HG02943 (cell line): ENCODE measurements at regions not wholly inside any gene's neighbourhood (a gene's known extent, or its start where the extent isn't known, plus 50 kb on each side); places are given as distances from the start of the nearest gene placed in this dataset.
A peak's percentile ranks its signal among the peaks of the same experiment; 100 is the strongest.
"Not testable (repeated sequence)": the region's sequence is repeated elsewhere in the genome, so short reads cannot be mapped to it uniquely, and the experiment has no call there.

Experiments
- ATAC-seq: cut with Tn5 transposase; IDR thresholded peaks from one replicate; pipeline ENCODE4 v1.9.1; 2021; ENCODE audit warnings: mild to moderate bottlenecking, low read depth, moderate library complexity; ENCODE audit not compliant: unreplicated experiment

DNA sequence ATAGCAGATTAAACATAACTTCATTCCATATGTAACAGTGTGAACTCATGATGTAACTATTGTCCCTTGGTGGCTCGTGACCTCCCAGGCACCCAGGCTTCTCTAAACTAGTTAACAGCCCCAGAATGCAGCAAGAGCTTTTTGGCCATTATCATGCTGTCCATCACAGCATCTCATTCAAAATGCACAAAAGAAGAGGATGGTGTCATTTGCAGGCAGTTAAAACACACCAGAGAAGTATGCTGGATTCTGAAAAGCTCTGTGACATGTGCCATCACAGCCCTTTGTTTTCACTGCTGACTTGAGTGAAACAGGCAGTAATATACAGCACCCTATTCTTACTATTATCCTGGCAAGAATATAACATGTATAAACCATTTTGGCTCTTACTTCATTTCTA, 117.6 kb upstream of the CHMP2B start:
- no peak for ATAC-seq

DNA sequence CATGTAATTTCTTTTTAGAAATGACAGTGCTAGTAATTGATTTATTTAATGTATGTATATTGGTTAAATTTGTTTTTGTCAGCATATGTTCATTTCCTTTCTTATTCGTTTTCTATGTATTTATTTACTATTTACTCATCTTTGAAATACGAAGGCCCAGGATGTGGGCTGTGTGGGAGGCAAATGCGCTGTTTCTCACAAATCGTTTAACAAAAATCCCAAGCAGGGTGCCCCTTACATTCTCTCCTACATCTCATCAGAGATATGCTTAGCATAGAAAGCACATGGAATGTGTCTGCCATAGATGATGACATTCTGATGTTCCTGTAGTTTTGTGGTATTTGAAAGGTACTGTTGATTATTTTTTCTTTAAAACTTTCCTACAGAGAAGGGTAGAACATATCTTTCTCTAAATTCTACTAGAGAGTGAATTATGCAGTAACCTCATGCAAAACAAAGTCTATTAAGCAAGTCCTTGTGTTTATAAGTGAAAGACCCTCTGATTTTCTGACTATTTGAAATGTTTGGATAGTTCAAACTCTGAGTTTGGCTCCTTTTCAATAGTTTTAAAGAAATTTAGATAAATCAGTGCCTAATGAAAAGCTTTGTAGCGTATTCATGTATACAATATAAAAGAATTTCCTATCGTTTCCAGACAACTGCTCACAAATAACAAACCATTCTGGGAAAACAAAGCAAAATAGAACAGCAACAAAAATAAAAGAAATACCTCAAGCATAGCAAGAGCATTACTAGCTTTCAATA, 111.1 kb upstream of the VGLL3 start:
- ATAC-seq, result no peak

DNA sequence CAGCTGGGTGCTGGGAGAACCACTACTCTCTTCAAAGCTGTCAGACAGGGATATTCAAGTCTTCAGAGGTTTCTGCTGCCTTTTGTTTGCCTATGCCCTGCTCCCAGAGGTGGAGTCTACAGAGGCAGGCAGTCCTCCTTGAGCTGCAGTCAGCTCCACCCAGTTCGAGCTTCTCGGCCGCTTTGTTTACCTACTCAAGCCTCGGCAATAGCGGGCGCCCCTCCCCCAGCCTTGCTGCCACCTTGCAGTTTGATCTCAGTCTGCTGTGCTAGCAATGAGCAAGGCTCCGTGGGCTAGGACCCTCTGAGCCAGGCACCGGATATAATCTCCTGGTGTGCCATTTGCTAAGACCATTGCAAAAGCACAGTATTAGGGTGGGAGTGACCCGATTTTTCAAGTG, 106.8 kb upstream of the VGLL3 start:
- not testable (repeated sequence) for ATAC-seq

DNA sequence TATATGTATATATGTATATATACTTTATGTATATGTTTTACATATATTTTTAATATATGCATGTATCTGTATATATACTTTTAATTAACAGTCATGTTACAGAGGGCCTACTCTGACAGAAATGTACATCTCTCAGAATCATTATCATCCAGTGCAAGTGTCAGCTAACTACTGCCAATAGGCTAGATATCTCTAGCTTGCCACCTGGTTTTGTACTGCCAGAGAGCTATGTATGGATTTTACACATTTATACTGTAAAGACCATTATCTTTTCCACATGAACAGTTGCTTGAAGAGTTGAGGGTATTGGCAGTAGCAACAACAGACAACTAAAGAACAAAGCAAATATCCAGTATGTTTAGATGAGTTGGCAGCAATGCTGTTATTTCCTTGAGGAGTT, 99.7 kb upstream of the VGLL3 start:
- ATAC-seq, result no peak

DNA sequence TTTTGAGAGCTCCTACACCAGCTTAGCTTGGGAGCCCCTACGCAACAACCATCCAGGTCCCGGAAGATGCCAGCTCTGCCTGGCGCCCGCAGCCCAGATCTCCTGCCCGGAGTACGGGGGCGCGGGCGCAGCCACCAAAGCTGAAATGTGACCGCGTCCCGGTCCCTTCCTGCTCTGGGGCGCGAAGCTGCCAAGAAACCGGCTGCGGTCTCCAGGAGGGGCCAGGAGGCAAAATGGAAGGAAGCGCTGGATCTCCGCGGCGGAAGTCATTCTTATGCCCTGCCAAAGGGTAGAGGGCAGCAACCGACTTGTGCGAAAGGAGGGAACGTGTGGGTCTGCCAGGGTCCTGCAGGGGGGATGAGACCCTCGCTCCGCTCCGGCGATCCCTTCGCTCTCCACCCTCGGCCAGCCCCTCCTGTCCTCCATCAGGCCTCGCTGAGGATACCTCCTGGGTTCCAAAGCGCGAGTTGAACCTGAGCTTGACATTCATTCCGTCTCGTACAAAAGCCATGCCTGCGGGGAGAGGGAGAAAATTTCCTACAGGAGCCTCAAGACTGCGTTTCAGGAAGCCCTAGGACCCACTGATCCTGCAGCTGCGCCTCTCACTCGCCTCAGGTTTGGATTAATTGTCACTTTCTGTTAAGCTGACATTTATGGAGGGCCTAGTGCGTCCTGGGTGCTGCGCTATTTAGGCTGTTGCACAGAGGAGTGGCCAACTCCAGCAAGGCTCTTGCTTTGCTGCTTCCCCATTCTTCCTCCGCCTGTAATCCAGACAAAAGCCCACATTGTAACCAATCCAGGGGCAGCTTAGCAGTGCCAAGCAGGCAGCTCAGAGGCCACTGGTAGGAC, 98.3 kb upstream of the VGLL3 start:
- peak; percentile 61 for ATAC-seq

DNA sequence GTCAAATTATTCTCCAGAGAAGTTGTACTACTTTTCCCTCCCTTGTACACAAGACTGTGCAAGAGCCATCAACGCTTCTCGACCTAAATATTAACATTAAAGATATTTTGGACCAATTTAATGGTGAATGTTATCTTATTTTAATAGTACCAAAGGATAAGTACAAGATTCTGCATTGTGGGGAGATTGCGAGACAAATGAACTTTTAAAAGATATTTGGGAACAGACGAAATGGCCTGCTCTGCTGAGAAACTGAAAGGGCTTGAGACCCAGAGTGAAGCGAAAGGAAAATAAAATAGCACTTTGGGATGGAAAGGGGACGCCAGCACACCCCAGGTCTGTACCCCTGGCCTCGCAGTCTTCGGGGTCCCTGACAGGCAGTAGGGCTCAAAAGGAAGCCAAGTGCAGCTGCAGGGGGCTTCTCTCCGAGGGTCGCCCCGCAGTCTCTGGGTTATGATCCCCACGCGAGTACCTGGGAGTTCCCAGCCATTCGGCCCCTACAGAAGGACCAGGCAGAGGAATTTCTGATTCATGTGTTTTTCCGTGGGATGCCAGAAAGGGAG, 97.6 kb upstream of the VGLL3 start:
- ATAC-seq, result peak; percentile 21

DNA sequence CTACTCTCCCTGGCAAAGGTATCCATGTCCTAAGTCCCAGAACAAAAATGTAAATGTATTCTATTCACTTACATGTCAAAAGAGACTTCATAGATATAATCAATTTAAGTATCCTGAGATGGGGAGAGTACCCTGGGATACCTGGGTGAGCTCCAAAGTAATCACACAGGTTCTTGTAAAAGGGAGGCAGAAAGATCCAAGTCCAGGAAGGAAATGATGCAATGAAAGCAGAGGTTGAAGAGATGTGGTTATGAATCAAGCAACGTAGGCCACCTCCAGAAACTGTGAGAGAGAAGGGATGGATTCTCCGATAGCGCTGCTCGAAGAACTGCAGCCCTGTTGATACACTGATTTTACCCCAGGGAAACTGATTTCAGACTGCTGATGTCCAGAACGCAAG, 93.9 kb upstream of the VGLL3 start:
- ATAC-seq, result no peak

DNA sequence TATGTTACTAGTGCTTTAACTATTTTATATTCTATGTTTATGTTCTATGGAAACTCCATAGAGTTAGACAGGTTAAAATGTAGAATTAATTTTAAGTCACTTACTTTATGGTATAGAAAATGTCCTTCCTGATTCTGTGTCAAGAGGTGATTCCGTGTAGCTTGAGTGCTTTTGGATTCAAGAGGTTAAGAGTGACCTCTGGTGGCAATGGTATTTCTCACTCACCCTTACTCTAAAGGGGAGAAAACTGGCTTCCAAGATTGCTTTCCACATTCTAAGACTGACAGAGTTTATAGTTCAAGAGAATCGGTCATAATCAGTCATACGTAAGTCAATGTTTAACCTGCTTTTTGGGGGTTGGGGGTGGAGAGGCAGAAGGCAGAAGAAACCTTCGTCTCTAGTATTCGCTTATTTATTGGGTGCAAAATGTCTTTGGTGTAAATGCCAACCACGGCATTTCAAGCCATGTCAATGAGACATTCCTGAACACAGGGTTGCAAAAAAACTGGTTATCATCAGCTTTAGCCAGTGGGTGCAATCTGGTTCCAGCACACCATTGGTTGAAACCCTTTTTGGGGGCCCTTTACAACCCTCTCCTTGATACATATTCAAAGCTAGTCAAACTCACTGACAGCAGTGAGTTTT, 92.0 kb upstream of the VGLL3 start:
- no peak for ATAC-seq

DNA sequence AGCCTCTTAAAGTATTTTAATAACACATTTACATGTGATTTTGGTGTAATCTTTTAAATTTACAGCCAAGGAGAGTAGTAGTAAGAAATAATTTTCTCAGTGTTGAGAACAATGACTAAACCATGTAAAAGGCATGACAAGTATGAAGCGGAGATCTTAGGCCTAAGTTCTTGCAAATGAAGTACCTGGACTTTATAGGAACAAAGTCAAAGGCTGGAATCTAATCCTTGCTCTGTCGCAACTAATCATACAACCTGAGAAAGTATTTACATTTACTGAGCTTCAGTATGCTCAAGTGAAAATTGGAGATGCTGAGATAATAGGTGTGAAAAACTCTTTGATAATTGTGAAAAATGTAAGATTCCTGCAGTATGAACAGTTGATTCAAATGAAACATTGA, 86.4 kb upstream of the VGLL3 start:
- ATAC-seq, result no peak

DNA sequence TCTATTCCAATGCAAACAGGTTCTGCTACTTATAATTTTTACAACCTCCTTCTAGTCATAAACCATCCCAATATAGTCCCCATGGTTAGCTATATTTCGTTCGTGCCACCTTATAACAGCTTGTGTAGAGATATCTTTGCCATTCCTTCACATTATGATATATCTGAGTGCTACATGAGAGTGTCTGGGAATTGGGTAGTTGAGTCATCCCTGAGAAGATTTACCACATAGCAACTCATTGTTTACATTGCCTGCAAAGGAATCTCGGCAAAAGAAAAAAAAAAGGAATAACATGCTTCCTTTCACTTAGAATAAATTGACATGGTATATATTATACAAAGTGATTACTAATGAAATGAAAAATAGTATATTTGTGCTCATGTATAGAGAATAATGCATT, 86.0 kb upstream of the VGLL3 start:
- no peak for ATAC-seq

DNA sequence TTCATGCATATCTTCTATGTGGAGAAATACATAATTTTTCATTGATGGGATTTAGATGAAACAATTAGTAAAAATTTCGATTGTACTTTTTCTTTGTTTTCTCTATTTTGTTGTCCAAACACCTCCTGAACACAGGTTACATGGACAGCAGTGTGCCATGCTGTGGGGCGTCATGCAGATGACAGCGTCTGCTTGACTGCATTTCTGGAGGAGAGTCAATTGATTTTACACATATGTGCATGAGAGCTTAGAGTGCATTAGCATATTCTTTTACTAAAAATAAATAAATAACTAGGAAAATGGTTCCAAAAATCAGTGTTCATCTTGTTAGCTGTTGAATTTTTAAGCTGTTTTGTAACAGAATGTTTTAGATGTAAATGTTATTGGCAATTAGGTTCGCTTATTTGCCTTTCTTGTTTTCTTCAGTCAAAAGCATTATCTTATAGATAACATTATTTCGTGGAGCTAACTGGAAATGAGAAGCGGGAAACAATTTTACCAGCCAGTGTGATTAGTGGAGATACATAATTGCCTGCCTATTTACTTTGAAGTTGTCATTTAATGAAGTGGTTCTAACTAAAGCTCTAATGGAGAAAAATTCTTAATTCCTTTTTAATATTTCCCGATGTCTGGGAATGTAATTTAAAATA, 82.7 kb upstream of the VGLL3 start:
- no peak for ATAC-seq

DNA sequence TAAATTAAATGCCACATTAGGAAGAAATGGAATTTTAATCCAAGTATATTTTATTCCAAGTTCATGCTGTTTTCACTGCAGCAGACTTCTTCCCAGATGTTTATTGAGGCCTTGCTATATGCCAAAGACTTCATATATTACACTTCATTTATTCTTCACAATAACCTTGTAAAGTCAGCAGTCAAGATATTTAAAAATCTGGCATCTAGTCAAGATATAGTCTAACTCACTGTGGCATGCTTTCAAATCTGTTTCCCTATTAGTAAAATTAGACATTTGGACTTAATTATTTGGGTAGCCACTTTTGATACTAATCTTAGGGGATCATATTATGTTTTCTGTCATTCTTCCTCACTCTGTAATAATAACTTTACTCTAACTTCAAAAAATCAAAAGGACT, 81.5 kb upstream of the VGLL3 start:
- ATAC-seq, result no peak

DNA sequence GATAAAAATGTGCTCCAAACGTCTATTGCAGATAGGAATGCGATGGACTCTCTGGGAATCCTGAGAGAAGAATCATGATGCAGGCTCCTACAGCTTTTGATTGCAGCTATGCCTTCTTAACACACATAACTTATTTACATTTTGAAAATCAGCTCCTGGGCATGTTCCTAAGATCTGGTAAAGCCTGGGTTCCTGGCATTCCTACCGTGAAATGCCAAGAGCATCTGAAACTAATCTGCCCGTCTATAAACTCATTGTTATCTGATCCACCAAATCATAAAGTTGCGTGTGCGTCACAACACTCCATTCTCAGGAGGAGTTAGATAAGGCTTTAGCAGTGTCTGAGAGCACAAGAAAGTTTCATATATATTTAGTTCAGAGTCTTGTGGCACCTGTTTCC, 79.0 kb upstream of the VGLL3 start:
- ATAC-seq, result no peak

DNA sequence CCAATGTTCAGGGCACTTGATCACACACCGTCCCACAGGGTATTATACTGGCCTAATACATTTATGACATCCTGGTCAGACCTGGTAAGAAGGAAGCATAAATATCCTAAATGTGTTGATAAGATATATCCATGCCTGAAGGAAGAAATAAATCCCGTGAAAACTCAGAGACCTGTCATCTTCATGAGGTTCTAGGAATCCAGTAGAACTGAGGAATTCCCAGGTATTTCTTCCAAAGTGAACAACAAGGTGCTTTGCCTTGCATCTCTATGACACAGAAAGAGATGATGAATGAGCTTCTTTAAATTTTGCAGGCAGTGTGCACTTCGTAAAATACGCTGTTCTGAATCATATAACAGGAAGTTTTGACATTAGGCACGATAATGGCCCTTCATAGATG, 78.1 kb upstream of the VGLL3 start:
- no peak for ATAC-seq

DNA sequence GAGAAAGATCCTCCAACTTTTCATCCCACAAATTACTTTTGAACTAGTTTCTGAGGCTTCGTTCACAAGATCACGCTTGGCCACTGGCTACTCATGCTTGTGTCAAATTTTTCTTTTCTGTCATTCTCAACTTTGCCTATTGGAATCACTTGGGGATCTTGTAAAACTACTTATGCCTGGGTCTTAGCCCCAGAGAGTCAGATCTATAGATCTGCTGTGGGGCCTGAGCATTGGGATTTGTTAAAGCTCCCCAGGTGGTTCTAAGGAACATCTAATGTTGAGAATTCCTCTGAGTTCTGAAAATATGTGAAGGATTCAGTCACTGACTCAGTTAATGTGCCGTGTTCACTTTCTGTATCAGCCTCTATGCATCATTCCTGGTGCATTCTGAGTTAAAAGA, 71.7 kb upstream of the VGLL3 start:
- no peak for ATAC-seq

DNA sequence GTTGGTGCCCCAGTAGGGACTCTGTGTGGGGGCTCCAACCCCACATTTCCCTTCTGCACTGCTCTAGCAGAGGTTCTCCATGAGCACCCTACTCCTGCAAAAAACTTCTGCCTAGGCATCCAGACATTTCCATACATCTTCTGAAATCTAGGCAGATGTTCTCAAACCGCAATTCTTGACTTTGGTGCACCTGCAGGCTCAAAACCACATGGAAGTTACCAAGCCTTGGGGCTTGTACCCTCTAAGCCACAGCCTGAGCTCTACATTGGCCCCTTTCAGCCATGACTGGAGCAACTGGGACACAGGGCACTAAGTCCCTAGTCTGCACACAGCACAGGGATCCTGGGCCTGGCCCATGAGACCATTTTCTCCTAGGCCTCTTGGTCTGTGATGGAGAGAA, 66.5 kb upstream of the VGLL3 start:
- ATAC-seq, result no peak

DNA sequence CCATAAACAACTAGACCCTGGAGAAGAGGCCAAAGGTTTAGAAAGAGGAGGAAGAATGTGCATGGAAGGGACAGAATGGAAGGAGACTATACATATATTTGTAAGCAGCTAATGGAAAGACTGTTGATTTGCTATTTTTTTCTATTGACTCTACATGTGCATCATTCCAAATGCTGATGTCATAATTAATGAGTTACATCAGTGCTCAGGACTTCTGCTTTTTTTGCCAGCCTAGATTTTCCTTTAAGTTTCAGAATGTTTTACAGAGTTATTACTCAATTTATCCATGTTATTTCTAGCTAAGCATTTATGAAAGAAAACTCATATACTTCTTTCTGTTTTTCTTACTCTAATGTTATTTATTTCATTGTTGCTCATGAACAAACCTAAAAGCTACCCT, 62.6 kb upstream of the VGLL3 start:
- ATAC-seq, result no peak

DNA sequence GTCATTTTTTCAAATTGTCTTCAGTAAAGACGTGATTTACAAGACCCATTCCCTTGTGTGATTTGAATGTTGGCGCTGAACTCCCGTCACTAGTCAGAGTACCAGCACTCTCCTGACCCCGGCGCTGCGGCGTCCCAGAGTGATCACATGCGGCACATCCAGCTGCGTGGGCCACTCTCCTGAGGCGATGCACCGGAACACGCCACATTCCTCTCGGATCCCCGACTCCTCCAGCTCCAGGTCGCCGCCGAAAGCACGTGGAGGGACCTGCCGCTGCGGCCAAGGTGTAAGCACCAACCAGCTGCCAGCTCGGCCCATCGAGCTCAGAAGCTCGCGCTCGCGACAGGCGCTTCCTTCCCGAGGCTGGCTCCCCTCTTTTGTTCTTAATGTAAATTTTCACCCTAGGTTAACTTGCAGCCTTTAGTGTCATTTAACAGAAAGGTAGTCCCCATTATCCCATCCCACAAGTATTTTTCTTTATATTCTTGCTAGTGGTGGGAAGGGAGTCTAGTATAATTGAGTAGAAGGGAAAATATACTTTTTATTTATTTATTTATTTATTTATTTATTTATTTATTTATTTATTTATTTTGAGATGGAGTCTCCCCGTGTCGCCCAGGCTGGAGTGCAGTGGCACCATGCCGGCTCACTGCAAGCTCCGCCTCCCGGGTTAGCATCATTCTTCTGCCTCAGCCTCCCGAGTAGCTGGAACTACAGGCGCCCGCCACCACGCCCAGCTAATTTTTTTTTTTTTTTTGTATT, 61.7 kb upstream of the VGLL3 start:
- no peak for ATAC-seq

DNA sequence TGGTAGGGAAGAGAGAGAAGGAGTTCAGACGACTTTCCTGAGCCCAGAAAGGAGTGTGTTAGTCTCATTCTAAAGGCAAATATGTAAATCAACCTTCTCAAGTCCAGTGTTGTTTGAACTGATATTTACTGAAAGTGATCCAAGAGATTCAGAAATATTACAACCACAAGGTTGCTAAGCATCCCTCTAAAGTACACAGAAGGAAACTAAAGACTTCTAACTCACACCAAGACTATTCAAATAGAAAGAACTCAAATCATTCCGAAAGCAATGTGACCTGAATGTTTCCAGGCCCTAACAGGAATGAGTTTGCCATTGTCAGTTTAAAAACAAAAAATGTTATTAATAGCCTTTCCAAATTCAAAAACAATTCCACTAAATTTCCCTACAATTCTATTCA, 56.9 kb upstream of the VGLL3 start:
- no peak for ATAC-seq

DNA sequence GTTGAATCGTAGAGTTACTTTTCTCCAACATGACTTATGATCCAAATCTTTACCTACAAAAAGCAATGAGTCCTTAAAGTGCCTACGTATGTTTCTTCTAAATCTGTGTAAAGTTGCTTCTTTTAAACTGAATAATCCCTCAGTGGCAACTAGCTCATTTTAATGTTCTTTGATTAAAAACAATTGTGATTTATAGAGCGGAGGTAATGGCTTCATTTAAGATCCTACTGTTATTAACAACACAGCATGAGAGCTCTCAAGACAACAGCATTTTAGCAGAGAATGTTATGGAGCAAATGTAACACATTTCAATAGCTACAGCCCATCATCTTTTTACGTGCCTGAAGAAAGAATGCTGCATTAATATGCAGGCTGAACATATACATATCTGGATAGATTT, 55.3 kb upstream of the VGLL3 start:
- no peak for ATAC-seq
